Naive thymus-derived CD4-positive, alpha-beta T cell (primary cell): ENCODE measurements at regions not wholly inside any gene's neighbourhood (a gene's known extent, or its start where the extent isn't known, plus 50 kb on each side); places are given as distances from the start of the nearest gene placed in this dataset.
"Not testable (repeated sequence)": the region's sequence is repeated elsewhere in the genome, so short reads cannot be mapped to it uniquely, and the experiment has no call there.

Experiments
- ATAC-seq: fragments of 150-1000 bp; cut with Tn5 transposase; 2 replicates; pipeline ENCODE4 v1.10.0; 2021; ENCODE audit warnings: mild to moderate bottlenecking, moderate library complexity
- CTCF ChIA-PET: fragments of 350-600 bp; sonication (Branson Sonifier 250); formaldehyde crosslinking; loops from one replicate; lab custom pipeline; 2021; ENCODE audit warnings: antibody characterized with exemption; lab: Charles Lee
- POLR2A ChIA-PET: fragments of 350-600 bp; sonication (Branson Sonifier 250); formaldehyde crosslinking; loops from one replicate; lab custom pipeline; 2021; ENCODE audit warnings: antibody characterized with exemption, inconsistent platforms; lab: Charles Lee
- DNase-seq, 9 donors: peaks; one replicate each; pipeline versions ENCODE4 v3.0.0 to v3.0.0-alpha.2; 2020 to 2022; ENCODE audit warnings: mixed read lengths in 1 of 9
- H3K27ac ChIP-seq: one replicate; pipeline ENCODE4 v1.7.0; 2013; ENCODE audit warnings: mild to moderate bottlenecking, low read depth, low read length, moderate library complexity
- H3K27me3 ChIP-seq, 2 donors: one replicate each; pipeline ENCODE4 v1.7.0; 2013; ENCODE audit warnings: low read length in 2 of 2, mild to moderate bottlenecking in 2 of 2, moderate library complexity in 2 of 2; ENCODE audit not compliant: control insufficient read depth in 2 of 2, insufficient read depth in 2 of 2
- H3K36me3 ChIP-seq, 3 experiments: 1 replicate in 2 of 3; 2 replicates in 1 of 3; pipeline ENCODE4 v1.7.0; 2013; ENCODE audit warnings: low read length in 3 of 3, mild to moderate bottlenecking in 3 of 3, moderate library complexity in 1 of 3; ENCODE audit not compliant: insufficient read depth in 3 of 3, control insufficient read depth in 2 of 3
- H3K4me1 ChIP-seq, 2 donors: one replicate each; pipeline ENCODE4 v1.7.0; 2013; ENCODE audit warnings: low read length in 2 of 2, mild to moderate bottlenecking in 2 of 2, moderate library complexity in 1 of 2; ENCODE audit not compliant: control insufficient read depth in 2 of 2, insufficient read depth in 2 of 2
- H3K4me3 ChIP-seq: 2 replicates; pipeline ENCODE4 v1.7.0; 2013; ENCODE audit warnings: mild to moderate bottlenecking, low read length
- H3K9me3 ChIP-seq, 3 experiments: 1 replicate in 2 of 3; 2 replicates in 1 of 3; pipeline ENCODE4 v1.7.0; 2013; ENCODE audit warnings: low read length in 3 of 3; ENCODE audit not compliant: control insufficient read depth in 2 of 3
- H3K27ac Mint-ChIP-seq, 9 donors: one replicate each; pipeline ENCODE4 v1.8.0; 2020 to 2022; ENCODE audit warnings: mixed read lengths in 9 of 9, mild to moderate bottlenecking in 8 of 9, moderate library complexity in 5 of 9, inconsistent platforms in 2 of 9
- H3K27me3 Mint-ChIP-seq, 5 donors: one replicate each; pipeline ENCODE4 v1.8.0; 2021 to 2022; ENCODE audit warnings: mixed read lengths in 5 of 5, mild to moderate bottlenecking in 1 of 5
- H3K36me3 Mint-ChIP-seq, 5 donors: one replicate each; pipeline ENCODE4 v1.8.0; 2020 to 2022; ENCODE audit warnings: mixed read lengths in 5 of 5, mild to moderate bottlenecking in 3 of 5, inconsistent platforms in 1 of 5
- H3K4me1 Mint-ChIP-seq, 7 donors: one replicate each; pipeline ENCODE4 v1.8.0; 2020 to 2022; ENCODE audit warnings: mixed read lengths in 7 of 7, mild to moderate bottlenecking in 3 of 7, inconsistent platforms in 1 of 7
- H3K4me3 Mint-ChIP-seq, 10 donors: one replicate each; pipeline ENCODE4 v1.8.0; 2020 to 2022; ENCODE audit warnings: mild to moderate bottlenecking in 10 of 10, mixed read lengths in 10 of 10, moderate library complexity in 6 of 10, inconsistent platforms in 2 of 10
- H3K9me3 Mint-ChIP-seq, 11 donors: one replicate each; pipeline ENCODE4 v1.8.0; 2020 to 2022; ENCODE audit warnings: mixed read lengths in 11 of 11, mild to moderate bottlenecking in 4 of 11, inconsistent platforms in 1 of 11, moderate library complexity in 1 of 11
- intact Hi-C, 2 donors: fragments of 100-400 bp; cut with micrococcal nuclease; formaldehyde crosslinking; loops; one replicate each; pipeline ENCODE4 v1.15.1; 2023

DNA sequence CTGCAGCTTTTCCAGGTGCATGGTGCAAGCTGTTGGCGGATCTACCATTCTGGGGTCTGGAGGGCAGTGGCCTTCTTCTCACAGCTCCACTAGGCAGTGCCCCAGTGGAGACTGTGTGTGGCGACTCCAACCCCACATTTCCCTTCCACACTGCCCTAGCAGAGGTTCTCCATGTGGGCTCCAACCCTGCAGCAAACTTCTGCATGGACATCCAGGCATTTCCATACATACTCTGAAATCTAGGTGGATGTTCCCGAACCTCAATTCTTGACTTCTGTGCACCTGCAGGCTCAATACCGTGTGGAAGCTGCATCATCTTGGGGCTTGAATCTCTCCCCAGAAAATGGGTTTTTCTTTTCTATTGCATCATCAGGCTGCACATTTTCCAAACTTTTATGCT lies 160.2 kb upstream of the DYRK2 start:
- intact Hi-C loops, H3K36me3 ChIP-seq, DNase-seq, H3K27me3 Mint-ChIP-seq, H3K4me3 Mint-ChIP-seq, H3K4me3 ChIP-seq, ATAC-seq, CTCF ChIA-PET, H3K27me3 ChIP-seq, H3K27ac ChIP-seq, H3K27ac Mint-ChIP-seq: not testable (repeated sequence)
- Mint-ChIP-seq H3K4me1 (peaks cover 18 to 51% (median 32%) of the 10 kb centered on the region in 7 donors), H3K36me3 (peaks cover 0 to 21% (median 9%) of the 10 kb centered on the region in 5 donors), H3K9me3 (peaks cover 14 to 48% (median 24%) of the 10 kb centered on the region in 11 donors)
- POLR2A ChIA-PET: interaction anchor here (0.7 to 3.6 kb wide), 4 partner anchors 10 to 160 kb away, joined by 3 to 9 read pairs (median 4); partner anchors contain the start of gene DYRK2
- Histone ChIP-seq H3K4me1 (peaks cover 23 to 32% of the 10 kb centered on the region in 2 donors), H3K9me3 (peaks cover 0 to 14% (median 0%) of the 10 kb centered on the region in 3 experiments)

DNA sequence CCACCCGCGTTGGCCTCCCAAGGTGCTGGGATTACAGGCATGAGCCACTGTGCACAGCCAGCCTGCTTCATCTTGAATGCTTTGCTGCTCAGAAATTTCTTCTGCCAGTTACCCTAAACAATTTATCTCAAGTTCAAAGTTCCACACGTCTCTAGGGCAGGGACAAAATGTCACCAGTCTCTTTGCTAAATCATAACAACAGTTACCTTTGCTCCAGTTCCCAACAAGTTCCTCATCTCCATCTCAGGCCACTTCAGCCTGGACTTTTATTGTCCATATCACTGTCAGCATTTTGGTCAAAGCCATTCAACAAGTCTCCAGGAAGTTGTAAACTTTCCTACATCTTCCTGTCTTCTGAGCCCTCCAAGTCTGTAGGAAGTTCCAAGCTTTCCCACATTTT lies 159.5 kb upstream of the DYRK2 start:
- Mint-ChIP-seq H3K4me1 (peaks cover 18 to 45% (median 26%) of the 10 kb centered on the region in 7 donors), H3K36me3 (peaks cover 0 to 21% (median 9%) of the 10 kb centered on the region in 5 donors), H3K27me3 (peaks cover 0 to 14% (median 0%) of the 10 kb centered on the region in 5 donors), H3K27ac (peak overlapping the region in 4 of 9 donors; percentile 45 to 51 (median 48)), H3K4me3 (peak overlapping the region in 1 of 10 donors; percentile 28), H3K9me3 (peaks cover 14 to 48% (median 24%) of the 10 kb centered on the region in 11 donors)
- Histone ChIP-seq H3K27me3 (no peaks in the 10 kb centered on the region), H3K4me1 (peaks cover 16 to 26% of the 10 kb centered on the region in 2 donors), H3K9me3 (peaks cover 0 to 14% (median 0%) of the 10 kb centered on the region in 3 experiments), H3K36me3 (no peaks in the 10 kb centered on the region), H3K4me3 (no peak overlapping the region), H3K27ac (no peak overlapping the region)
- POLR2A ChIA-PET: no interaction called here
- CTCF ChIA-PET: no interaction called here
- ATAC-seq (no peak), DNase-seq (no peak)
- intact Hi-C loops: no loop called here

DNA sequence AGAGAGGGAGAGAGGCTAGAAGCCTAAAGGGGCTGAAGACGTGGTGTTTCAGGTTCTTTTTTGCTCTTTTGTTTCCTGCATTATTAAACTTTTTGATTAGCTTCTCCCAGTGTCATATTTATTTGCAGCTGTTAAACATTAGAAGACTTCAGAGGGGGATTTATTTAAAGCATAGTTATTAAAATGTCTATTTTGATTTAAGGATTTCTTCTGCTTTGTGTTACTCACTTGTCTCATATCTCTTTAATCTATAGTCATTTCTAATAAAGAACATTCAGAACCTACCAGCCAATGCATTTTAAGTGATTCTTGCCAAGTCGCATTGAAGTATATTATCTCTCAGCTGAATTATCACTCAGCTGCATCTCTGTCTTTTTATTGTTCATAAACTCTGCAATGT lies 152.0 kb upstream of the DYRK2 start:
- peaks cover 0 to 29% (median 0%) of the 10 kb centered on the region in 5 donors for H3K27me3 Mint-ChIP-seq
- intact Hi-C loops: no loop called here
- H3K27me3 ChIP-seq: no peaks in the 10 kb centered on the region
- peaks cover 0 to 14% (median 5%) of the 10 kb centered on the region in 5 donors for H3K36me3 Mint-ChIP-seq
- H3K36me3 ChIP-seq: no peaks in the 10 kb centered on the region
- ChIA-PET CTCF (interaction anchor here (1.0 kb wide), 2 partner anchors 8 to 16 kb away, joined by 3 read pairs; no protein-coding TSS in a partner anchor), POLR2A (interaction anchor here (1.0 to 1.3 kb wide), 2 partner anchors 15 to 58 kb away, joined by 3 to 4 read pairs; no protein-coding TSS in a partner anchor)
- peaks cover 0 to 7% of the 10 kb centered on the region in 2 donors for H3K4me1 ChIP-seq
- no peak for DNase-seq
- H3K4me1 Mint-ChIP-seq: peaks cover 7 to 27% (median 17%) of the 10 kb centered on the region in 7 donors
- H3K27ac Mint-ChIP-seq: no peak overlapping the region
- no peak overlapping the region for H3K27ac ChIP-seq
- H3K9me3 ChIP-seq: no peaks in the 10 kb centered on the region
- H3K9me3 Mint-ChIP-seq: peaks cover 2 to 21% (median 8%) of the 10 kb centered on the region in 11 donors
- H3K4me3 ChIP-seq: no peak overlapping the region
- no peak for ATAC-seq
- H3K4me3 Mint-ChIP-seq: no peak overlapping the region

DNA sequence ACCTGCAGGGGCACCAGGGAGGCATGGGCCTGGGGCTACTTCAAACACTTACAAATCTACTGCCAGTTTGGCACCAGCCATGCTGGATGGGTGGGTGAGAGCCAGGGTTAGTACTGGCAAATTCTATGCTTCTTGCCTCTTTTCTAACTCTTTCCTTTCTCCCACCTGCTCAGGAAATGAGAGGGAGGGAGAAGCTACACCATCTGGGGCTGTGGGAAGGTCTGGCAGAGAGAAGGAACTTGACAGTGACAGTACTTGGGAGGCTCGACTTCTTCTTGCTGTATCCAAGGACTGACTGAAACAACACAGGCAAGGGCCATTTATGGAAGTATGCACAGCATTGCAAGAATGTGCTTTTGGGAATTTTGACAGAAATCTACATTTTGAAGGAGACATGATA lies 149.6 kb upstream of the DYRK2 start:
- no peak overlapping the region for H3K27ac ChIP-seq
- H3K9me3 ChIP-seq: no peaks in the 10 kb centered on the region
- no peaks in the 10 kb centered on the region for H3K27me3 ChIP-seq
- ChIA-PET CTCF (no interaction called here), POLR2A (no interaction called here)
- Mint-ChIP-seq H3K27ac (no peak overlapping the region), H3K4me1 (peaks cover 7 to 37% (median 26%) of the 10 kb centered on the region in 7 donors), H3K36me3 (peaks cover 0 to 7% (median 0%) of the 10 kb centered on the region in 5 donors), H3K4me3 (no peak overlapping the region), H3K27me3 (peaks cover 0 to 15% (median 0%) of the 10 kb centered on the region in 5 donors), H3K9me3 (peaks cover 0 to 8% (median 0%) of the 10 kb centered on the region in 11 donors)
- H3K36me3 ChIP-seq: no peaks in the 10 kb centered on the region
- peaks cover 0 to 7% of the 10 kb centered on the region in 2 donors for H3K4me1 ChIP-seq
- intact Hi-C loops: no loop called here
- DNase-seq: no peak
- no peak for ATAC-seq
- no peak overlapping the region for H3K4me3 ChIP-seq

DNA sequence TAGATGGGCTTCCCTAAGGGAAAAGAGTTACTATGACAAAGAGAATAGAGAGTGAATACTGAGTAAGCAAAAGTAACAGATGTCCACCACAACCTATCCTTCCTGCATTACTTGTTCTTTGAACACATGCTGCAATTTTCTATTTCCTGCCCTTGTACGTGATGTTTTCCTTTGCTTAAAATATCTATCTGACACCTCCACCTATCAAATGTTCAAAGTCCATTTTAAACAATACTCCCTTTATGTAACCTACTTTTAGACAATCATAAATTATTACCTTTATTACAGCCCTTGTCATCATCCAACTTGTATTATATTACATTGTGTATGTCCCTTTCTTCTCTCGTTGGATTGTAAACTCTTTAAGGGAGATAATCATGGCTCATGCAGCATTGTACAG lies 147.2 kb upstream of the DYRK2 start:
- H3K36me3 ChIP-seq: no peaks in the 10 kb centered on the region
- H3K4me1 ChIP-seq: peaks cover 0 to 7% of the 10 kb centered on the region in 2 donors
- ATAC-seq: no peak
- DNase-seq: no peak
- no peaks in the 10 kb centered on the region for H3K27me3 ChIP-seq
- H3K36me3 Mint-ChIP-seq: peaks cover 0 to 7% (median 0%) of the 10 kb centered on the region in 5 donors
- ChIA-PET CTCF (interaction anchor here (0.6 kb wide), 1 partner anchor 10 kb away, joined by 4 read pairs; no protein-coding TSS in a partner anchor), POLR2A (no interaction called here)
- H3K9me3 Mint-ChIP-seq: peaks cover 0 to 8% (median 0%) of the 10 kb centered on the region in 11 donors
- H3K27ac Mint-ChIP-seq: peak overlapping the region in 2 of 9 donors; percentile 2 to 16
- H3K4me3 Mint-ChIP-seq: no peak overlapping the region
- H3K9me3 ChIP-seq: no peaks in the 10 kb centered on the region
- intact Hi-C loops: no loop called here
- H3K27me3 Mint-ChIP-seq: peaks cover 0 to 9% (median 0%) of the 10 kb centered on the region in 5 donors
- H3K27ac ChIP-seq: no peak overlapping the region
- H3K4me1 Mint-ChIP-seq: peaks cover 7 to 39% (median 26%) of the 10 kb centered on the region in 7 donors
- no peak overlapping the region for H3K4me3 ChIP-seq

DNA sequence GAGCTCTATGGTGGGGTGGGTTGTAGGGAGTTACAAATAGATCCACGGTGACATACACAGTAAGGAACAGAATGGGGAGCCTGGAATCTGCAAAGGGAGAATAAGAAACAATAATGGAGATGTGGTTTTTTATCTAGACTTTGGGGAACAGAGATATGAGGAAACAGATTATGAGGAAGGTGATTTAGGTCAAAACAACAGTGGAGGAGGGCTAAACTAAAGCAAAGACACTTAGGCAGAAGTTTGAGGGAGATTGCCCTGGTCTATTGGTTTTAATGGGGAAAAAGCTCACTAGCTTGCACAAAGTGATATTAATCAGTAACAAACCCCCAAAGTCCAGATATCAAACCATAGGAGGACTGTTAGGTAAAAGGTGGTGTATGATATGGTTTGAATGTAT lies 144.5 kb upstream of the DYRK2 start:
- ChIA-PET POLR2A (no interaction called here), CTCF (interaction anchor here (0.5 to 1.3 kb wide), 2 partner anchors 8 to 181 kb away, joined by 3 to 4 read pairs; no protein-coding TSS in a partner anchor)
- no peak overlapping the region for H3K27ac ChIP-seq
- H3K4me3 Mint-ChIP-seq: no peak overlapping the region
- H3K4me1 ChIP-seq: peaks cover 0 to 7% of the 10 kb centered on the region in 2 donors
- H3K36me3 ChIP-seq: no peaks in the 10 kb centered on the region
- no peaks in the 10 kb centered on the region for H3K9me3 ChIP-seq
- DNase-seq (no peak), ATAC-seq (no peak)
- H3K4me1 Mint-ChIP-seq: peaks cover 7 to 35% (median 24%) of the 10 kb centered on the region in 7 donors
- no peaks in the 10 kb centered on the region for H3K27me3 Mint-ChIP-seq
- H3K27ac Mint-ChIP-seq: no peak overlapping the region
- peaks cover 0 to 4% (median 0%) of the 10 kb centered on the region in 11 donors for H3K9me3 Mint-ChIP-seq
- no peak overlapping the region for H3K4me3 ChIP-seq
- H3K36me3 Mint-ChIP-seq: peaks cover 0 to 7% (median 0%) of the 10 kb centered on the region in 5 donors
- intact Hi-C loops: no loop called here
- H3K27me3 ChIP-seq: no peaks in the 10 kb centered on the region
